K562 (cell line): ENCODE measurements at regions not wholly inside any gene's neighbourhood (a gene's known extent, or its start where the extent isn't known, plus 50 kb on each side); places are given as distances from the start of the nearest gene placed in this dataset.

Experiments
- CBX5 ChIP-seq: IDR thresholded peaks from 2 replicates; pipeline ENCODE4 v1.6.1; 2014; ENCODE audit warnings: low read depth, borderline replicate concordance
- CTCF ChIP-seq, 3 experiments: IDR thresholded peaks in 2 of 3; conservative IDR thresholded peaks in 1 of 3; 2 replicates each; pipeline ENCODE4 v1.5.1; 2011 to 2012; ENCODE audit warnings: low read length in 3 of 3, mild to moderate bottlenecking in 3 of 3, control low read depth in 2 of 3, improper control_type of control experiment in 1 of 3, inconsistent platforms in 1 of 3, low read depth in 1 of 3, mixed read lengths in 1 of 3, moderate library complexity in 1 of 3; ENCODE audit not compliant: insufficient read depth in 2 of 3
- DMBX1 ChIP-seq: fragments of 250-450 bp; sonication (Bioruptor Pico); IDR thresholded peaks from 2 replicates; pipeline ENCODE4 v1.8.0; 2022; ENCODE audit warnings: inconsistent platforms, mild to moderate bottlenecking, moderate library complexity, borderline replicate concordance
- ETV5 ChIP-seq: sonication (generic); formaldehyde crosslinking; IDR thresholded peaks from 2 replicates; pipeline ENCODE4 v1.4.0; 2020; ENCODE audit warnings: low read depth, mild to moderate bottlenecking, missing genetic modification reagents
- REST ChIP-seq, 2 experiments: fragments of 450-650 bp; formaldehyde crosslinking in 1 of 2; IDR thresholded peaks; 2 replicates each; pipeline versions ENCODE4 v1.4.0 to v1.6.1; 2014 to 2020; ENCODE audit warnings: mild to moderate bottlenecking in 2 of 2, borderline replicate concordance in 1 of 2, low read depth in 1 of 2
- THRAP3 ChIP-seq: fragments of 450-650 bp; IDR thresholded peaks from 2 replicates; pipeline ENCODE4 v1.6.1; 2016; ENCODE audit warnings: mild to moderate bottlenecking, inconsistent platforms, borderline replicate concordance
- U2AF1 ChIP-seq: fragments of 200-400 bp; formaldehyde crosslinking; optimal IDR thresholded peaks from 2 replicates; pipeline ENCODE3; 2017; ENCODE audit warnings: mild to moderate bottlenecking, low read depth, low read length, moderate library complexity
- ZNF232 ChIP-seq: sonication (generic); formaldehyde crosslinking; IDR thresholded peaks from 2 replicates; pipeline ENCODE4 v1.8.0; 2022; ENCODE audit warnings: mild to moderate bottlenecking, missing genetic modification reagents
- ZNF76 ChIP-seq: fragments of 250-450 bp; sonication (Bioruptor Pico); IDR thresholded peaks from 2 replicates; pipeline ENCODE4 v1.4.0; 2020; ENCODE audit warnings: mild to moderate bottlenecking, moderate library complexity, borderline replicate concordance
- ZZZ3 ChIP-seq: fragments of 450-650 bp; IDR thresholded peaks from 2 replicates; pipeline ENCODE4 v1.6.1; 2016; ENCODE audit warnings: antibody characterized with exemption, mild to moderate bottlenecking, moderate library complexity

GRCh38 chr7:84633-85020 is 107.7 kb upstream of the FAM20C start:
- TF ChIP-seq U2AF1 (no peak), CBX5 (no peak), CTCF (IDR thresholded peaks at IDR 0.05 in 2 of 3, conservative IDR thresholded peaks at IDR 0.05 in 1 of 3; ENCODE audit: insufficient read depth in 2 of 3, low read depth in 1 of 3, low read length in 3 of 3) (no peak), THRAP3 (no peak), REST (IDR thresholded peaks at IDR 0.05; ENCODE audit: borderline replicate concordance) (no peak), REST (CRISPR knock-in tag; IDR thresholded peaks at IDR 0.05; ENCODE audit: low read depth) (no peak), DMBX1 (CRISPR knock-in tag) (no peak), ETV5 (CRISPR knock-in tag) (no peak), ZZZ3 (no peak), ZNF232 (CRISPR knock-in tag) (no peak), ZNF76 (CRISPR knock-in tag) (no peak)
